HG03045 (cell line): ENCODE measurements at regions not wholly inside any gene's neighbourhood (a gene's known extent, or its start where the extent isn't known, plus 50 kb on each side); places are given as distances from the start of the nearest gene placed in this dataset.
"Not testable (repeated sequence)": the region's sequence is repeated elsewhere in the genome, so short reads cannot be mapped to it uniquely, and the experiment has no call there.

Experiments used
- ATAC-seq: cut with Tn5 transposase; IDR thresholded peaks from one replicate; pipeline ENCODE4 v1.9.1; 2021; ENCODE audit warnings: mild to moderate bottlenecking, moderate library complexity; ENCODE audit not compliant: unreplicated experiment

DNA sequence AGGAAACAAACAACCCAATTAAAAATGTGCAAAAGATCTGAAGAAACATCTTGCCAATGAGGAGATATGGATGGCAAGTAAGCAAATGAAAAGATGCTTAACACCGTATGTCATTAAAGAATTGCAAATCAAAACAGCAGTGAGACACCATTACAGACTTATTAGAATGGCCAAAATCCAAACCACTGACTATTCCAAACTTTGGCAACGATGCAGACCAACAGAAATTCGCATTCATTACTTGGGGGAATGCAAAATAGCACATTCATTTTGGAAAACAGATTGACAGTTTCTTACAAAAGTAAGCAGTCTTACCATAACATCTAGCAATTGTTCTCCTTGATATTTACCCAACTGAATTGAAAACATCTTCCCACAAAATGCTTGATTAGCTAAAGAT is 1118.7 kb downstream of the SUCLG1 start:
- no peak for ATAC-seq

- ATAC-seq, result not testable (repeated sequence)
Measured at GRCh38 chr2:83339942-83340341, 1119.1 kb downstream of the SUCLG1 start.

DNA sequence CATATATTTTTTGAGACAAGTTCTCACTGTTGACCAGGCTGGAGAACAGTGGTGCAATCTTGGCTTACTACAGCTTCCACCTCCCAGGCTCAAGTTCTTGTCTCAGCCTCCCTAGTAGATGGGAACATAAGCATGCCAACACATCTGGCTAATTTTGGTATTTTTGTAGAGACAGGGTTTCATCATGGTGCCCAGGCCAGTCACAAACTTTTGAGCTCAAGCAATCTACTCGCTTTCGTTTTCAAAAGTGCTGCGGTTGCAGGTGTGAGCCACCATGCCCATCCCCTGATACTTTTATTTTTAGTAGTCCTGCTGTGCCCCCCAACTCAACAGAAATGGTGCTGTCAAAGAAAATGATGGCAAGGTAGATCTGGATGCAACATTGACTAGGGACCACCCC is 1127.3 kb downstream of the SUCLG1 start:
- no peak for ATAC-seq

DNA sequence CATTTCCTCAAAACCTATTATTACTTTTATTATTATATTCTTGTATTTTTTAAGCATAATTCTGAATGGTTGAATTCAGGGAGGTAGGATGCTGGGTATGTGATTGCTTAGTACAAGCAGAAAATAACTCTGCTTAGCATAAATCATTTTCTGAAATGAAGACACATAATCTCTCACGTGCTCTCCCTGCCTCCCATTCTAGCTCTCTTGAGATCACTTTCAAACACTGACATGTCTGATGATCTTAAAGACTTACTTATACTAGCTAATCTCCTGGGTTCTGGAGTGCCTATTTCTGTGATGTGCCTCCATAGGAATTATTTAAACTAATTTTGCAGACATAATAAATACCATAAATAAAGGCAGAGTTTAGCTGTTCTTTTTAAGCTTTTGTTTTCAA is 1136.0 kb downstream of the SUCLG1 start:
- ATAC-seq, result no peak

DNA sequence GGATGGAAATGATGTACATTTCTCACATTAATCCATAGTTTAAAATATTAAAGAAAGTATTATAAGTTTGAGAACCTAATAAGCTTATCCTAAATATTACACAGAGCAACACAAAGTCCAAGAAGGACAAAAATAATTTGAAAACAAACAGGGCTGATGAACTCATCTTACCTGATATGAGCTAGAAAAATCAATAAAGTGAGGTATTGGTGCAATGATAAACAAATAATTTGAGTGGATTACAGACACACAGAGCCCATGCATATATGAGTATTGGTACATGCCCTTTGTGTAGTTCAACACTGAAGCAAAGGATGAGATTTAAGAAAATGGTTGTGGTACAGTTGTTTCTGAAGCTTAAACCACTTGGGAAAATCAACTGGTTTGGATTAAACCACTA is 1139.0 kb downstream of the SUCLG1 start:
- no peak for ATAC-seq

DNA sequence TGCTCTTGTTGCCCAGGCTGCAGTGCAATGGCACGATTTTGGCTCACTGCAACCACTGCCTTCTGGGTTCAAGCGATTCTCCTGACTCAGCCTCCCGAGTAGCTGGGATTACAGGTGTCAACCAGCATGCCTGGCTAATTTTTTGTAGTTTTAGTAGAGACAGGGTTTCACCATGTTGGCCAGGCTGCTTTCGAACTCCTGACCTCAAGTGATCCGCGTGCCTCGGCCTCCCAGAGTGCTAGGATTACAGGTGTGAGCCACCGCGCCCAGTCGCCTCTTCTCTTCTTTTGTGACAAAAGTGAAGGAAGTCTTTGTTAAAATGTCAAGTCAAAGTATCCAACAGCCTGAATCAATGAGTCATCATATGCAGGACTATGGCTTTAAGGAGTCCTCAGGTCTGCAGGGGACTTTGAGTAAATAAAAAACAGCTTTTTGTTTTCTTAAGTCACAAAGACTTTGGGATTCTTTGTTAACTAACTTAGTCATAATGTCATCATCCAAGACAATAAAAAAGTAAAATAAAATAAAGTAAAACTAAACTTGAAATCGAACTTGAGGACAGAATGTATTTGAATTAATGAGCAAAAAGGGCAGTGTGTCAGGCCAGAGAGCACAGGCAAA is 1153.2 kb downstream of the SUCLG1 start:
- no peak for ATAC-seq

GRCh38 chr2:83291083-83291482 is 1168.0 kb downstream of the SUCLG1 start:
- ATAC-seq, result no peak

DNA sequence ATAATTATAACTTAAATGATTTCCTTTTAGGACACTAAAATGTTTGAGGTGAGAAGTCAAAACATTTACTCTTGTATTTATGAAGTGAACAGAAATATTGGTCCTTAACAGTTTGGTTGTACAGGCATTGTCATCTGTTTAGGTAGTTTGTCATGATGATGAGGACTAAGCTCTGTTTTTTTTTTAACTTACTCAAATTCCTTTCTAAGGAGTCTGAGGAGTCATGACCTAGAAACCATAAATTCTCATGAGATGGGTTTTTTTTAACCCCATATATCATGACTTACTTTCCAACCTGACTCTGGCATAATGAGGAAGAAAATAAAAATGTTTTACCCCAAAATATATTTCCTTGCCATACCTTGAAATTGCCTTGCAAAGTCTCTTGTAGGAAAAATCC is 1176.2 kb downstream of the SUCLG1 start:
- ATAC-seq, result no peak

DNA sequence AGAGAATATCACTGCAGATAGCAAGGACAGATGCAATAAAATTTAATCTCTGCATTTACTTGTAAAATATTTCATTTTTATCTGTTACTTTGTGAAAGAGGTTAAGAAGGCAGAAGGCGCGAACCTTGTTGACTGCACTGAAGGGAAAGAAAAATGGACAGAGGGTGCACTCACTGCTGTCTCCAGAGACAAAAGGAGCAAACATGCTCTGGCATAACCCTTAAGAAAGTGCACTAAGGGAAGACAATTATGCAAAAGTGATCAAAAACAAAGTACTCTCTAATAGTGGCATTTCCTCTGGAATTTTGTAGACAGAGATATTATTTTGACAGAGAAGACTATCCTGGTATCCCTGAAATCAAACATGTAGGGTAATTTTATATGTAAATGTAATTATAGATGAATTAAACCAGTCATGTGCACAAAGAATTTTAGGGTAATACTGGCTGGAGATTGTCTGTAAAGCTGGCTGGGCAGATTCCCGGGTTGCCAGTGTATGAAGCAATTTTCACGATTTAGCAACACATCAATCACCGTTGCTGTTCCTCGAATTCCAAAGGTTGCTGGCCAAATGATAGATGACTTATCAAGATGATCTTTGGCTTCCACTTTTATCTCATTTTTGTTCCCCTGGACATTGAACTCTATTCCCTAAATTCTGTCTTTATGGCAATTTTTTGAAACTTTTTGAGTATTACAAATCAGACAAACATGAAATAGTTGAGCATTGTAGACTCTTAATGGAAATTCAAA is 1176.9 kb downstream of the SUCLG1 start:
- ATAC-seq, result no peak

GRCh38 chr2:83280391-83280790 is 1178.7 kb downstream of the SUCLG1 start:
- ATAC-seq, result no peak

DNA sequence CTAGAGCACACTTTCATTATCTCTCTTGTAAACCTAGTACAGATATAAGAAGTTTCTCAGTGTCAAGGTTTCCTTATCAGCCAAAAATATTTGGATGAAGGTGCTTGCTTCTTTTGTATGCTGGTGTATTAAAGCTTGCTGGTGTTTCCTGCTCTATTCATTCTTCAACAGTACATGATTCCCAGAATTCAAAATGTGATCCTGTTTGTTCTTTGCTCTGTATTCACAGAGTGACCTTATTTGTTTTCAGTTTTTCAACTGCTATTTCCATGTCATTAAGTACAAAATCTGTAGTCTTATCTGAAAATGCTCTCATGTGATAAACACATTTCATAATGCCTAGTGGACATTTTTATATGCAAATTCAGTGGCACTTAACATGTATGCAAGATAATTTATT is 1185.8 kb downstream of the SUCLG1 start:
- no peak for ATAC-seq

DNA sequence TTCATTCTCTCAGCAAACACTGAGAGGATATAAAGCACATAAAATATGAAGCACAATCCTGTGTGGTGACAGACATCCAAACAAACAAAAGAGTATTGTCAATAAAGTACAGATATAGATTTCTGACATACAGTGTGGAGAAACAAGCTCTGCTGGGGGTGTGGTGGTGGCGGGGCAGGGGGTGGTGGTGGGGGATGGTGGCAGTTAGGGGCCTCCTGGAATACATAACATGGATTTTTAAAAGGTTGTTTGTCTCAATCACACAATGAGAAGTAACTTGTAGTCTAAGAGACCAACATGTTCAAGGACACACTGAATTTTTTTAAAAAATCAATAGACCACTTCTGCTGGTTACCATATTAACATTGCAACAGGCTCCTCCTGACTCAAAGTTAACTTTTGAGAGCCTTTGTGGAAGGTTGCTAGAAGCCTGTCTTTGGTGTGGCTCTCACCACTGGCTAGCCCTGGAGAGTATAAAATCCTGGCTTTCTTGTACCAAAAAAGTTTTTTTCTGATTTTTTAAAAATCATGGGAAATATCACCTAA is 1197.4 kb downstream of the SUCLG1 start:
- ATAC-seq, result no peak

GRCh38 chr2:83253848-83254247 is 1205.2 kb downstream of the SUCLG1 start:
- ATAC-seq, result no peak

DNA sequence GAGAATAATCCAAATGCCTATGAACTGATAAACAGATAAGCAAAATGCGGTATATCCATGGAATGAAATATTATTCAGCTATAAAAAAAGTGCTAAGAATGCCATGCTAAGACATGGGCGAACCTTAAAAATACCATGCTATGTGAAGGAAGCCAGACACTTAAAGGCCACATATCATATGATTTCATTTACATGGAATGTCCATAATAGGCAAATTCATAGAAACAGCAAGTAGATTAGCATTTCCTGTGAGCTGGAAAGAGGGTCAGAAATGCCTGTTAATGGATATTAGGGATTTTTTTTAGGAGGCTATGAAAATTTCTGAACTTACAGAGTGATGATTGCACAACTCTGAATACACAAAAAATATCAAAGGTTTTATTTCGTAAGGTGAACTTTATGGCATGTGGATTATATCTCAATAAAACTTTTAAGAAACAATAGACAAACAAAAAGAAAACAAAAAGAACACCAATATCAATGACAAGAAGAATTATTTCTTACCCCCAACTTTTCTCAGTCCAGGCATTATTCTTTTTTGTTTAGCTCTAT is 1207.7 kb downstream of the SUCLG1 start:
- ATAC-seq, result no peak

DNA sequence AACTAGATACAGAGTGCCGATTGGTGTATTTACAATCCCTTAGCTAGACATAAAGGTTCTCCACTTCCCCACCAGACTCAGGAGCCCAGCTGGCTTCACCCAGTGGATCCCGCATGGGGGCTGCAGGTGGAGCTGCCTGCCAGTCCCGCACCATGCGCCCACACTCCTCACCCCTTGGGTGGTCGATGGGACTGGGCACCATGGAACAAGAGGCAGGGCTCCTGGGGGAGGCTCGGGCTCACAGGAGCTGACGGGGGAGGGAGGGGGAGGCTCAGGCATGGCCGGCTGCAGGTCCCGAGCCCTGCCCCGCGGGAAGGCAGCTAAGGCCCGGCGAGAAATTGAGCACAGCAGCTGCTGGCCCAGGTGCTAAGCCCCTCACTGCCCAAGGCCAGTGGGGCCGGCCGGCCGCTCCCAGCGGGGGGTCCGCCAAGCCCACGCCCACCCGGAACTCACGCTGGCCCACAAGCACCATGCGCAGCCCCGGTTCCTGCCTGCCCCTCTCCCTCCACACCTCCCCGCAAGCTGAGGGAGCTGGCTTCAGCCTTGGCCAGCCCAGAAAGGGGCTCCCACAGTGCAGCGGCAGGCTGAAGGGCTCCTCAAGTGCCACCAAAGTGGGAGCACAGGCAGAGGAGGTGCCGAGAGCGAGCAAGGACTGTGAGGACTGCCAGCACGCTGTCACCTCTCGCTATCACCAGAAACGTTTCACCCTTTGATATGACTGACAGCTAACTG is 1213.1 kb downstream of the SUCLG1 start:
- not testable (repeated sequence) for ATAC-seq

GRCh38 chr2:83240611-83241010 is 1218.5 kb downstream of the SUCLG1 start:
- ATAC-seq, result no peak

DNA sequence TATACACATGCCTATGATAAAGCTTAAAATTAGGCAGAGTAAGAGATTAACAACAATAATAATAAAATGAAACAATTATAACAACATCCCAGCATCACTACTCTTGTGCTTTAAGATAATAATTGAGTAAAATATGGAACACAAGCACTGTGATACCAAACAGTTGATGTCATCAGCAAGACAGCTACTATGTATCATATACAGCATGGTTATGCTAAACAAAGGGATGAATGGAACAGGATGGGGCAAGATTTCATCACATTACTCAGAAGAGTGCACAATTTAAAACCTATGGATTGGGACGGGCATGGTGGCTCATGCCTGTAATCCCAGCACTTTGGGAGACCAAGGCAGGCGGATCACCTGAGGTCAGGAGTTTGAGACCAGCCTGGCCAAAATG is 1221.0 kb downstream of the SUCLG1 start:
- no peak for ATAC-seq

DNA sequence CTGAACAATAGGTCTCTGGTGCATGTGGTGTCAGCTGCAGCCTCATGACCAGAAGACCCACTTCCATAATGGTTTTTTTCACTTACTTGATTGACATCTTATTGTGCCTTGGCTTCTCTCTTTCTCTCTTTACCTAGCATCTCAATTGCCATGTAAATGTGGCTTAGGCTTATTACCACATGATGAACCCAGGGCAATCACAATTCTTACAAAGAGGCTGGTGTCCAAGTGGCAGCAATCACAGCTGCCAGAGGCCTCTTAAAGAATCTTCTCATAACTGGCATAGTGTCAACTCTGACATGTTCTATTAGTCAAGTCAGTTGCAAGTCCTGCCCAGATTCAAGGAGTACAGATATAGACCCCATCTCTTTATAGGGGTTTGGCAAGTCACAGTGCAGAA is 1224.8 kb downstream of the SUCLG1 start:
- ATAC-seq, result no peak

DNA sequence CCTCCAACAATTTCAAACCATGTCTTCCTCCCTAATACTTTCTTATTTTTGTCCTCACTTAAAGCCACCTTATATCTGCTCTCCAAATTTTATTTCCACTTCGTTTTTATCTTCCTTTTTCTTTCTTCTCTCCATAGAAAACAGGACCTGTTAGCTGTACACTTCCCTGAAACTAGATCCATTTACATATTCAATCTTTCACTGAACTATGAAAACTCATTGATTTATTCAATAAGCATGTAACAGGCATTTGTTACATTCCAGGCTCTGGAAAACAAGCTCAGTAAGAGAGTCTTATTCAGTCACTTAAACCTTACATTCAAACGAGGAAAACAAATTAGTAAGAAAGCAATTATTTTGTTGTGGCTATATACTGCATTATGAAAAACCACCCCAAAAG is 1225.3 kb downstream of the SUCLG1 start:
- no peak for ATAC-seq

GRCh38 chr2:83233326-83233725 is 1225.8 kb downstream of the SUCLG1 start:
- ATAC-seq, result no peak

DNA sequence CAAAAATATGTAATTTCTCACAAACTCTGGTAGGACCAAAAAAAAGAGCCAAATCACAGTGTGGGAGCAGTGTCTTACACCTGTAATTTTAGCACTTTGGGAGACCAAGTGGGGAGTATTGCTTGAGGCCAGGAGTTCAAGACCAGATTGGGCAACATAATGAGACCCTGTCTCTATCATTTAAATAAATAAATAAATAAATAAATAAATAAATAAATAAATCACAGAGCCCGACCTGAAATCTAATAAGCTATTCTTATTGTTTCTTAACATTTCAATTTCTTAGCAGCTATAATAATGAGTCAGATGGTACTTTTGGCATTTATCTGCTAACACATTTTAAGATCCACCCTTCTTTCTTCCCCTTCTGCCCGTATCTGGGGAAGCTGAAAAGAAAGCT is 1229.6 kb downstream of the SUCLG1 start:
- no peak for ATAC-seq
